Islet precursor cell (in vitro differentiated cells): ENCODE measurements at regions not wholly inside any gene's neighbourhood (a gene's known extent, or its start where the extent isn't known, plus 50 kb on each side); places are given as distances from the start of the nearest gene placed in this dataset.
A peak's percentile ranks its signal among the peaks of the same experiment; 100 is the strongest.
"Not testable (repeated sequence)": the region's sequence is repeated elsewhere in the genome, so short reads cannot be mapped to it uniquely, and the experiment has no call there.

Experiments used
- DNase-seq: peaks from one replicate; pipeline ENCODE4 v3.0.0-alpha.2; 2018

- DNase-seq = no peak
These were observed 1040.4 kb upstream of the MIR17HG start for GRCh38 chr13:90307136-90307535.

- no peak for DNase-seq
These were observed 1039.2 kb upstream of the MIR17HG start for GRCh38 chr13:90308249-90308648.

GRCh38 chr13:90311929-90312328, 1035.6 kb upstream of the MIR17HG start:
- DNase-seq = no peak

GRCh38 chr13:90315061-90315460, 1032.4 kb upstream of the MIR17HG start:
- DNase-seq = peak; percentile 84

GRCh38 chr13:90320664-90321063, 1026.8 kb upstream of the MIR17HG start:
- DNase-seq = no peak

- no peak for DNase-seq
These were observed 1026.1 kb upstream of the MIR17HG start for GRCh38 chr13:90321281-90321931.

GRCh38 chr13:90329641-90330040, 1017.8 kb upstream of the MIR17HG start:
- no peak for DNase-seq

- no peak for DNase-seq
These were observed 1015.5 kb upstream of the MIR17HG start for GRCh38 chr13:90331974-90332373.

GRCh38 chr13:90336507-90336906, 1011.0 kb upstream of the MIR17HG start:
- no peak for DNase-seq

GRCh38 chr13:90341348-90341747, 1006.1 kb upstream of the MIR17HG start:
- DNase-seq = not testable (repeated sequence)

- DNase-seq = not testable (repeated sequence)
These were observed 998.9 kb upstream of the MIR17HG start for GRCh38 chr13:90348477-90349136.

- no peak for DNase-seq
These were observed 994.7 kb upstream of the MIR17HG start for GRCh38 chr13:90352763-90353162.

GRCh38 chr13:90355162-90355751, 992.2 kb upstream of the MIR17HG start:
- DNase-seq = no peak

GRCh38 chr13:90360785-90361184, 986.7 kb upstream of the MIR17HG start:
- DNase-seq = no peak

GRCh38 chr13:90362707-90363106, 984.8 kb upstream of the MIR17HG start:
- DNase-seq = no peak

GRCh38 chr13:90365130-90365529, 982.4 kb upstream of the MIR17HG start:
- no peak for DNase-seq

GRCh38 chr13:90374168-90374567, 973.3 kb upstream of the MIR17HG start:
- no peak for DNase-seq

- no peak for DNase-seq
These were observed 971.6 kb upstream of the MIR17HG start for GRCh38 chr13:90375851-90376250.

- DNase-seq = no peak
These were observed 965.1 kb upstream of the MIR17HG start for GRCh38 chr13:90382425-90382824.

GRCh38 chr13:90385781-90386489, 961.6 kb upstream of the MIR17HG start:
- DNase-seq = no peak

- DNase-seq = no peak
These were observed 958.5 kb upstream of the MIR17HG start for GRCh38 chr13:90388887-90389452.

- DNase-seq = no peak
These were observed 958.0 kb upstream of the MIR17HG start for GRCh38 chr13:90389537-90389936.

GRCh38 chr13:90393408-90393807, 954.1 kb upstream of the MIR17HG start:
- DNase-seq = no peak
